ENCODE measurements at regions not wholly inside any gene's neighbourhood (a gene's known extent, or its start where the extent isn't known, plus 50 kb on each side); places are given as distances from the start of the nearest gene placed in this dataset.

DNA sequence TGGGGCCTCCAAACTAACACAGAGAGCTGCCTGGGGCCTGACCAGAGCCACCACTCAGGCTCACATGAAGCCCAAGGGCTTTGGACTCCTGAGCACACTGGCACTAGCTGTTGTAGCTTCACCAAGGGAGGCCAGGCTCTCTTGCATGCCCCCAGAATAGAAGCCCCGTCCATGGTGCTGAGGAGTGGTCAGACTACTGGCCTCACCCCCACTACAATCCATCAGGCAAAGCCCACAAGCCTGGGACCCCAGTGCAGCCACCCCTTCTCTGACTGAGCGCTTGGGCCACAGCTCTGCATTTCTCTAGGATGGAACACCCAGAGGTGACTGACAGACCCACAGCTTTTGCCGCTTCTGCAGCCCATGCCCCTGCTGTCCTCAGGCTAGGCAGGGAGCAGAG lies 180.8 kb downstream of the PYDC2 start:
- no peak for TF ChIP-seq EZH2 (IDR thresholded peaks at IDR 0.05)
- TF ChIP-seq, protein P1, sequence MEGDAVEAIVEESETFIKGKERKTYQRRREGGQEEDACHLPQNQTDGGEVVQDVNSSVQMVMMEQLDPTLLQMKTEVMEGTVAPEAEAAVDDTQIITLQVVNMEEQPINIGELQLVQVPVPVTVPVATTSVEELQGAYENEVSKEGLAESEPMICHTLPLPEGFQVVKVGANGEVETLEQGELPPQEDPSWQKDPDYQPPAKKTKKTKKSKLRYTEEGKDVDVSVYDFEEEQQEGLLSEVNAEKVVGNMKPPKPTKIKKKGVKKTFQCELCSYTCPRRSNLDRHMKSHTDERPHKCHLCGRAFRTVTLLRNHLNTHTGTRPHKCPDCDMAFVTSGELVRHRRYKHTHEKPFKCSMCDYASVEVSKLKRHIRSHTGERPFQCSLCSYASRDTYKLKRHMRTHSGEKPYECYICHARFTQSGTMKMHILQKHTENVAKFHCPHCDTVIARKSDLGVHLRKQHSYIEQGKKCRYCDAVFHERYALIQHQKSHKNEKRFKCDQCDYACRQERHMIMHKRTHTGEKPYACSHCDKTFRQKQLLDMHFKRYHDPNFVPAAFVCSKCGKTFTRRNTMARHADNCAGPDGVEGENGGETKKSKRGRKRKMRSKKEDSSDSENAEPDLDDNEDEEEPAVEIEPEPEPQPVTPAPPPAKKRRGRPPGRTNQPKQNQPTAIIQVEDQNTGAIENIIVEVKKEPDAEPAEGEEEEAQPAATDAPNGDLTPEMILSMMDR (IDR thresholded peaks at IDR 0.05) = no peak

All from neural progenitor cell (in vitro differentiated cells).